ENCODE measurements at regions not wholly inside any gene's neighbourhood (a gene's known extent, or its start where the extent isn't known, plus 50 kb on each side); places are given as distances from the start of the nearest gene placed in this dataset.

DNA sequence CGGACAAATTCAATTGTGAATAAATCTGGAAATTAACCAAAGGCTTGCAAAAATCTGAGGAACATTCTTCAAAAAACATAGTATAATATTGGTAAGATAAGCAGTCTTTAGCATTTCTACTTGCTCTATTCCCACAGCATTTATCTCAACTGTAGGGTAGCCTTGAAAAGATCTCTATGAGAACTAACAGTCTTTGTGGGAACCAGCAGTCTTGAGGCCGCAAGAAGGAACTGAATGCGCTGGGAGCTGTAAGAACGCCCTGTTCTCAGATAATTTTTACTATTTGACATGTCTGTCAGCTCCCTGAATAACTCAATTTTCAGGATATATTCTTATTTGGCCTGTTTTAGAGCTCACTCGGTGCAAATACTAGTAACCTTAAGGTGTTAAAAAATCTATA is 519.3 kb upstream of the CXorf51A start:
- ATAC-seq, result no peak
- intact Hi-C loops (cut with DNase I), result no loop called here
- TF ChIP-seq, protein P1, sequence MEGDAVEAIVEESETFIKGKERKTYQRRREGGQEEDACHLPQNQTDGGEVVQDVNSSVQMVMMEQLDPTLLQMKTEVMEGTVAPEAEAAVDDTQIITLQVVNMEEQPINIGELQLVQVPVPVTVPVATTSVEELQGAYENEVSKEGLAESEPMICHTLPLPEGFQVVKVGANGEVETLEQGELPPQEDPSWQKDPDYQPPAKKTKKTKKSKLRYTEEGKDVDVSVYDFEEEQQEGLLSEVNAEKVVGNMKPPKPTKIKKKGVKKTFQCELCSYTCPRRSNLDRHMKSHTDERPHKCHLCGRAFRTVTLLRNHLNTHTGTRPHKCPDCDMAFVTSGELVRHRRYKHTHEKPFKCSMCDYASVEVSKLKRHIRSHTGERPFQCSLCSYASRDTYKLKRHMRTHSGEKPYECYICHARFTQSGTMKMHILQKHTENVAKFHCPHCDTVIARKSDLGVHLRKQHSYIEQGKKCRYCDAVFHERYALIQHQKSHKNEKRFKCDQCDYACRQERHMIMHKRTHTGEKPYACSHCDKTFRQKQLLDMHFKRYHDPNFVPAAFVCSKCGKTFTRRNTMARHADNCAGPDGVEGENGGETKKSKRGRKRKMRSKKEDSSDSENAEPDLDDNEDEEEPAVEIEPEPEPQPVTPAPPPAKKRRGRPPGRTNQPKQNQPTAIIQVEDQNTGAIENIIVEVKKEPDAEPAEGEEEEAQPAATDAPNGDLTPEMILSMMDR (IDR thresholded peaks at IDR 0.05), result no peak

DNA sequence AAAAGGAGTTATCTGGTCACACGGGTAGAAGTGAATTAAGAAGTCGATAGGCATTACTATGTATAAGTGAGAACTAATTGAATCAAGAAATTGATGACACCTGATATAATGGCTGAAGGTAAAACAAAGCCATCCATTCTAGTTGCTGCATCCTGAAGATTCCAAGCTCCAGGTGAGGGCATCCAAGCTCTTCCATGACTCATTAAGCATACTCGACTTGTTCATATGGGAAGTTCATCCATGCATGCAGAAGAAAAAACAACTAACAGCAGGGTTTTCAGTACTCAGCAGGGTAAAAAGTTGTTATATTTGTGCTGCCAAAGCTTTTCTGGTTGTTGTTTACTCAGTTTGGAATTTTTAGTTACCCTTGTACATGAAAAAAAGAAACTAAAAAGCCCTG is 508.0 kb upstream of the CXorf51A start:
- Histone ChIP-seq H3K27me3 (no peaks in the 10 kb centered on the region), H3K9me3 (no peaks in the 10 kb centered on the region), H3K36me3 (no peaks in the 10 kb centered on the region), H3K4me3 (no peak overlapping the region), H3K4me1 (no peaks in the 10 kb centered on the region), H3K27ac (no peak overlapping the region)
- TF ChIP-seq, protein P1 (IDR thresholded peaks at IDR 0.05), result no peak
- DNase-seq, result no peak
- intact Hi-C loops (cut with DNase I), result no loop called here
- no peak for ATAC-seq

More for the DNA sequence above, 519.3 kb upstream of the CXorf51A start:
- no peaks in the 10 kb centered on the region for H3K9me3 ChIP-seq
- H3K4me3 ChIP-seq, result no peak overlapping the region
- H3K27ac ChIP-seq, result no peak overlapping the region
- no peaks in the 10 kb centered on the region for H3K27me3 ChIP-seq
- DNase-seq, result no peak
- no peaks in the 10 kb centered on the region for H3K4me1 ChIP-seq
- H3K36me3 ChIP-seq, result no peaks in the 10 kb centered on the region

DNA sequence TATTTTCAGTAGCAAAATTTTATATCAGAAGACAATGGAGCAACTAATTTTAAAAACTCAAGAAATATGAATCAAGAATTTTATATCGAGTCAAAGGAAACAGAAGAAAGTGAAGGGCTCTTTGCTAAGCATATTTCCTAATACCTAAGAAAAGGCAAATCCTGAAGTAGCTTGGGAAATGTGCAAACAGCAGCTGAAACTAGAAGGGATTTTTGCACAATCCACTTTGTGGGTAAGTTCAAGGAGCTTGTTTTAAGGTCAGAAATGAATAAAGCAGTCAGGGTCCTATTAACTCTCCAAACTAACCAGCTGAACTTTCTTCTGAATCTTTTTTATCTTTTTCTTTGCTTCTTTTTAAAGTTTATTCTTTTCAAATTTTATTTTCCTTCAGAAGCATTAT is 500.9 kb upstream of the CXorf51A start:
- Histone ChIP-seq H3K4me3 (no peak overlapping the region), H3K36me3 (no peaks in the 10 kb centered on the region), H3K4me1 (no peaks in the 10 kb centered on the region), H3K9me3 (no peaks in the 10 kb centered on the region), H3K27ac (no peak overlapping the region), H3K27me3 (no peaks in the 10 kb centered on the region)
- ATAC-seq (peak; percentile 58), DNase-seq (peak in 1 of 4 donors; percentile 24)
- intact Hi-C loops (cut with DNase I), result no loop called here
- TF ChIP-seq, protein P1 (IDR thresholded peaks at IDR 0.05), result no peak

All from left lung (tissue), 4 donors.